ENCODE measurements at regions not wholly inside any gene's neighbourhood (a gene's known extent, or its start where the extent isn't known, plus 50 kb on each side); places are given as distances from the start of the nearest gene placed in this dataset.

DNA sequence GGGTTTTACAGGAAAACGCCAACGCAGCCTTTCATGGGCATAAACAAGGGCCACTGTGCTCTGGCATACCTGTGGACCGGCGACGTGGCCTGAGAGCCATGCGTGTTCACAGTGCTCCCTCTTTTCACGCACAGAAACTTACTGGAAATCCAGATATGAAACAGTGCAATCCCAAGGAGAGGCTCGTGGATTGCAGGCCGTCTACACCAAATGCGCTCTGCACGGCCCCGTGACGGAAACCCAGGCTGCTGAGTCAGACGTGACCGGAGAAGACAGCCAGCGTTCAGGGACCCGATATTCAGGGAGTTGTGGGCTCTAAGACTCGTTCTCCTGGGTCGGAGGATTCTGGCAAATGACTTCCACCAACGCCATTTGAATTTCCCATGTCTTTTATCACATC, 129.2 kb downstream of the FOXL1 start:
- Histone ChIP-seq H3K9ac (ENCODE audit: low read depth in 1 of 2, low read length in 2 of 2) (no peak overlapping the region), H3K27me3 (ENCODE audit: control insufficient read depth in 4 of 4, insufficient read depth in 4 of 4, low read length in 3 of 4) (no peaks in the 10 kb centered on the region), H3K27ac (ENCODE audit: low read depth in 1 of 2, low read length in 2 of 2) (no peak overlapping the region), H3K4me3 (ENCODE audit: low read depth in 1 of 3, low read length in 3 of 3) (no peak overlapping the region), H3K4me1 (ENCODE audit: control insufficient read depth in 4 of 4, insufficient read depth in 4 of 4, low read length in 3 of 4) (no peaks in the 10 kb centered on the region), H3K36me3 (ENCODE audit: control insufficient read depth in 4 of 4, insufficient read depth in 3 of 4, low read depth in 1 of 4, low read length in 3 of 4) (no peaks in the 10 kb centered on the region), H3K9me3 (ENCODE audit: control insufficient read depth in 4 of 4, low read length in 3 of 4) (peaks cover 0 to 8% (median 1%) of the 10 kb centered on the region in 4 donors)
- DNase-seq (ENCODE audit: low spot score), result no peak
- WGBS, result 85% methylated on average over 20 of the region's 20 CpGs
- TF ChIP-seq HNF4A (conservative IDR thresholded peaks at IDR 0.05) (no peak), ZBTB33 (IDR thresholded peaks at IDR 0.05) (no peak), EGR1 (IDR thresholded peaks at IDR 0.05; ENCODE audit: low read depth in 2 of 2) (no peak), FOXA2 (IDR thresholded peaks at IDR 0.05) (no peak), FOXA1 (IDR thresholded peaks at IDR 0.05) (no peak), JUND (IDR thresholded peaks at IDR 0.05) (no peak), NR2F2 (IDR thresholded peaks at IDR 0.05) (no peak), ATF3 (IDR thresholded peaks at IDR 0.05) (no peak), GABPA (IDR thresholded peaks at IDR 0.05 in 1 of 2, conservative IDR thresholded peaks at IDR 0.05 in 1 of 2) (no peak), YY1 (IDR thresholded peaks at IDR 0.05) (no peak), TAF1 (conservative IDR thresholded peaks at IDR 0.05) (no peak)

- TF ChIP-seq HNF4G (IDR thresholded peaks at IDR 0.05) (no peak), YY1 (IDR thresholded peaks at IDR 0.05) (no peak), EGR1 (IDR thresholded peaks at IDR 0.05; ENCODE audit: low read depth in 2 of 2) (no peak), JUND (IDR thresholded peaks at IDR 0.05) (no peak), SP1 (IDR thresholded peaks at IDR 0.05) (no peak), FOXA1 (IDR thresholded peaks at IDR 0.05) (no peak), ATF3 (IDR thresholded peaks at IDR 0.05) (no peak), RAD21 (IDR thresholded peaks at IDR 0.05) (no peak), FOXA2 (IDR thresholded peaks at IDR 0.05) (no peak), HNF4A (conservative IDR thresholded peaks at IDR 0.05) (no peak), NR2F2 (IDR thresholded peaks at IDR 0.05) (no peak)
- H3K27ac ChIP-seq (ENCODE audit: low read depth in 1 of 2, low read length in 2 of 2), result no peak overlapping the region
- H3K4me1 ChIP-seq (ENCODE audit: control insufficient read depth in 4 of 4, insufficient read depth in 4 of 4, low read length in 3 of 4), result no peaks in the 10 kb centered on the region
- H3K27me3 ChIP-seq (ENCODE audit: control insufficient read depth in 4 of 4, insufficient read depth in 4 of 4, low read length in 3 of 4), result no peaks in the 10 kb centered on the region
- no peak overlapping the region for H3K4me3 ChIP-seq (ENCODE audit: low read depth in 1 of 3, low read length in 3 of 3)
- H3K36me3 ChIP-seq (ENCODE audit: control insufficient read depth in 4 of 4, insufficient read depth in 3 of 4, low read depth in 1 of 4, low read length in 3 of 4), result no peaks in the 10 kb centered on the region
- peaks cover 0 to 8% (median 1%) of the 10 kb centered on the region in 4 donors for H3K9me3 ChIP-seq (ENCODE audit: control insufficient read depth in 4 of 4, low read length in 3 of 4)
- no peak for DNase-seq (ENCODE audit: low spot score)
- WGBS, result 81% methylated on average over 11 of the region's 11 CpGs
- no peak overlapping the region for H3K9ac ChIP-seq (ENCODE audit: low read depth in 1 of 2, low read length in 2 of 2)
Observed at GRCh38 chr16:86708431-86708830, 130.1 kb downstream of the FOXL1 start.

- H3K9ac ChIP-seq (ENCODE audit: low read depth in 1 of 2, low read length in 2 of 2), result no peak overlapping the region
- peaks cover 0 to 2% (median 0%) of the 10 kb centered on the region in 4 donors for H3K27me3 ChIP-seq (ENCODE audit: control insufficient read depth in 4 of 4, insufficient read depth in 4 of 4, low read length in 3 of 4)
- H3K27ac ChIP-seq (ENCODE audit: low read depth in 1 of 2, low read length in 2 of 2), result no peak overlapping the region
- DNase-seq (ENCODE audit: low spot score), result no peak
- no peak overlapping the region for H3K4me3 ChIP-seq (ENCODE audit: low read depth in 1 of 3, low read length in 3 of 3)
- no peak for TF ChIP-seq YY1 (IDR thresholded peaks at IDR 0.05)
- TF ChIP-seq SP1 (IDR thresholded peaks at IDR 0.05), result no peak
- TF ChIP-seq RAD21 (IDR thresholded peaks at IDR 0.05), result no peak
- TF ChIP-seq NR2F2 (IDR thresholded peaks at IDR 0.05), result no peak
- WGBS, result 72% methylated on average over 3 of the region's 3 CpGs
- H3K9me3 ChIP-seq (ENCODE audit: control insufficient read depth in 4 of 4, low read length in 3 of 4), result peaks cover 0 to 8% (median 1%) of the 10 kb centered on the region in 4 donors
- H3K36me3 ChIP-seq (ENCODE audit: control insufficient read depth in 4 of 4, insufficient read depth in 3 of 4, low read depth in 1 of 4, low read length in 3 of 4), result no peaks in the 10 kb centered on the region
- no peaks in the 10 kb centered on the region for H3K4me1 ChIP-seq (ENCODE audit: control insufficient read depth in 4 of 4, insufficient read depth in 4 of 4, low read length in 3 of 4)
Observed at GRCh38 chr16:86709103-86709502, 130.8 kb downstream of the FOXL1 start.

All from liver (tissue), 7 donors.